ENCODE measurements at regions not wholly inside any gene's neighbourhood (a gene's known extent, or its start where the extent isn't known, plus 50 kb on each side); places are given as distances from the start of the nearest gene placed in this dataset.
"Not testable (repeated sequence)": the region's sequence is repeated elsewhere in the genome, so short reads cannot be mapped to it uniquely, and the experiment has no call there.

GRCh38 chr1:47522935-47523834 is 85.3 kb downstream of the FOXD2 start:
- DNase-seq (ENCODE audit: low read depth) = no peak

DNA sequence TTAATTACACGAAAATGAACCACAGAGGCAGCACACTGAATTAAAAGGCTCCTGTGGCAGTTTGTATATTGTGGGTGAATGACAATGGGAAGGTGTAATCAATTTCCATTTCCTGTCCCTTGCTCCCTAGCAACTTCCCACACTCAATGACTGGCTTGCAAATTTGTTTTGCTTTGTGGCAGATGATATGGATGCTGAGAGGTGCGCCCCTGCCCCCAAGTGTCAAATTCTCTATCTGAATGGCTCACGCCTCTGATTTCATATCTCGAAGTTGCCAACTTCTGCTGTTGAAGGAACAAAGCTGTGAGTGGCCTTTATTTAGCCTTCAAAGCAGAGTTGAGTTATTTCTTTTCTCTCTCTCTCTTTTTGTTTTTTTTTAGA is 86.0 kb downstream of the FOXD2 start:
- no peak for DNase-seq (ENCODE audit: low read depth)

DNA sequence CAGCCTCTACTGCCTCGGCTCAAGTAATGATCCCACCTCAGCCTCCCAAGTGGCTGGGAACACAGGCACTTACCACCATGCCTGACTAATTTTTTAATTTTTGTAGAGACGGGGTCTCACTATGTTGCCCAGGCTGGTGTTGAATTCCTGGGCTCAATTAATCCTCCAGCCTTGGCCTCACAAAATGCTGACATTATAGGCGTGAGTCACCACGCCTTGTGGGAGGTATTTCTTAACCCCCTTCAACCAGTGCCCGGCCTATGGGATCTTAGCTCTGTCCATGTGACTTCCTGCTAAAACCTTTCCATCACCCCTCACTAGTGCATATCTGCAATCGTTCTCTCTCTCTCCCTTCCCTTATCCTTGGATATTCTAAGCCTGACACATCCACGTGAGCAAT is 86.4 kb downstream of the FOXD2 start:
- no peak for DNase-seq (ENCODE audit: low read depth)

DNA sequence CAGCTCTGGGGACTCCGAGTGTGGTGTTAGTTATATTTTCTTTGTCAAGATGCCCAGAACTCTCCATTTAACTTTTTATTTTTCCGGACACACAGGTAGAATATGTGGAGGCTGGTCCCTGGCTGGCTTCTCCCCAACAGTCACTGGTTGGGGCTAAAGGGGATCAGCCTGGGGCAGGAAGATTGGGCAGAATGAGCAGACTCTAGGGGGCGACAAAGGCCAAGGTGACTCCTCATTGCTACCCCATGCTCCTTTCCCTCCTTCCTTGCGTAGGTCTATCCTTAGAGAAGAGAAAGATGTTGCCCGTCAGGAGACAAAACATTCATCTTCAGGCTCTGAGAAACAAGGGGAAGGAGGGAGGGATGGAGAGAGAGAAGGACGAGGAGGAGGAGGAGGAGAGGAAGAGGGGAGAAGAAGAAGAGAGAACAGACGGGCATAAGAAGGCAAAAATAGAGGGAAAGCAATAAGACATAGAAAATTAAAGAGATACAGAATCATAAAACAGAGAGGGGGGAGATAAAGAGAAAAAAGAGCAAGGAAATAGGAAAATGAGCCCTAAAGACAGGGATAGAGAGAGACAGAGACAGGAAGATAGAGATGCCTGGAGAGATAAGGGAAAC is 89.9 kb downstream of the FOXD2 start:
- peak; percentile 25 for DNase-seq (ENCODE audit: low read depth)

GRCh38 chr1:47529520-47530098 is 91.8 kb downstream of the FOXD2 start:
- DNase-seq (ENCODE audit: low read depth) = no peak

GRCh38 chr1:47532921-47533792 is 95.3 kb downstream of the FOXD2 start:
- no peak for DNase-seq (ENCODE audit: low read depth)

DNA sequence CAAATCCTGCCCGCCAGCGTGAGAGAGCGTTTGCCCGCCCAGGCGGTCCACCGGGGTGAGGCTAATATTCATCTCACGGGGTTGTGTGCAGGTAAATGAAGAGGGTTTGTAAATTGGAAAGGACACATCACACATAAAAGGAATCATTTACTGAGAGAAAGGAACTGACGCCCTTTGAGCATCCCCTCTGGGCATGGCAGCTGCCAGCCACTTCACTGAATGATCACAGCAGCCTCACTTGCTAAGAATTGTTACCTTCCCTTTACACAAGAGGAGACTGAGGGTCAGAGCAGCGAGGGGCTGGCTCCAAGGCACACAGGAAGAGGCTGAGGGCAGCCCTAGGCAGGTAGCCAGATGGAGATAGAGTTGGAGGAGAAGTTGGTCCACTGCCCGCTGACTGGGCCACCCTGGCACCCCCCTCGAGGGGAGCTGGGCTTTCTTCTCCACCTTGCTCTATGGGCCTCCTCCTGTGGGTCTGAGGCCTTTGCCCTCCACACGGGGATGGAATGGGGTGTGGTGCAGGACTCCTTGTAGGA is 96.0 kb downstream of the FOXD2 start:
- no peak for DNase-seq (ENCODE audit: low read depth)

DNA sequence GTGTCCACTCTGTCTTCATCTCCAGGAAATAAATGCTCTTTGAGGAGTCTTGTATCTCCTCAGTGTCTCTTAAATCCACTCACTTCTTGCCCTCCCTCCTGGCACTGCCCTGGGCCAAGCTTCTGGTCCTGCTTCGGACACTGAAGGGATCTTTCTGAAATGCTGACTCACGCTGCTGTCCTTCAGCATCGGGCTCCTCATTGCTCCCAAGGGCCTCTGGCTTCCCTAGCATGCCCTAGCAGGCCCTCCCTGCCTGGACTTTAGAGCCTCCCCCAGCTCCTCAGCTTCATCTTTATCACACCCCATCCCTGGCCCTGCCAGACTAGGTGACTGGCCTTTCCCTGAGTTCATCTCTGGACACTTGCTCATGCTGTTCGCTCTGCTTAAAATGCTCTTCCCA is 96.6 kb downstream of the FOXD2 start:
- DNase-seq (ENCODE audit: low read depth) = no peak

GRCh38 chr1:47536646-47537118 is 98.8 kb downstream of the FOXD2 start:
- DNase-seq (ENCODE audit: low read depth) = no peak

DNA sequence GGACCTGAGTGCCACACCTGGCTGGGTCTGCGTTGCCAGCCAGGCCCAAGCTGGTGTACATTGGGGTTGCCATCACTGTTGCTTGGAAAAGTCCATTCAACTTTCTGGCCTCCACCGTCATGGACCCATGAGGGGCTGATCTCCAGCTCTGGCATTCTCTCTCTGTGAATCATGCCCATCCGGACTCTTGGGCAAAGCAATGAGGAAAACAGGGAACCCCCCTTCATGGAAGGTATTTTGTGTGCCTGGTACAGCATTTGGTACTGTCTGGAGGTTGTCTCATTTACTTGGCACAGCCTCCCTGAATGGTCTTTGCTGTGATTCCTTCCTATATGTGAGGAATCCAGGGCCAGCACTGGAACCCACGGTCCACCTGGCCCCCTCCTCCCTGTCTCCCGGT is 99.4 kb downstream of the FOXD2 start:
- DNase-seq (ENCODE audit: low read depth) = no peak

GRCh38 chr1:47537966-47538365 is 100.1 kb downstream of the FOXD2 start:
- no peak for DNase-seq (ENCODE audit: low read depth)

DNA sequence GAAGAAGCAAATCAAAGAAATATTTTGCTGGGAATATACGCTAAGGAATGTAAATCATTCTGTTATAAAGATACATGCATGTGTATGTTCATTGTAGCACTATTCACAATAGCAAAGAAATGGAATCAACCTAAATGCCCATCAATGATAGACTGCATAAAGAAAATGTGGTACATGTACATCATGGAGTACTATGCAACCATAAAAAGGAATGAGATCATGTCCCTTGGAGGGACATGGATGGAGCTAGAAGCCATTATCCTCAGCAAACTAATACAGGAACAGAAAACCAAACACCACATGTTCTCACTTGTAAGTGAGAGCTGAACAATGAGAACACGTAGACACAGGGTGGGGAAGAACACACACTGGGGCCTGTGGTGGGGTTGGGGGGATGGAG is 100.7 kb downstream of the FOXD2 start:
- not testable (repeated sequence) for DNase-seq (ENCODE audit: low read depth)

- DNase-seq (ENCODE audit: low read depth) = not testable (repeated sequence)
These were observed 103.9 kb downstream of the FOXD2 start for GRCh38 chr1:47541705-47542104.

DNA sequence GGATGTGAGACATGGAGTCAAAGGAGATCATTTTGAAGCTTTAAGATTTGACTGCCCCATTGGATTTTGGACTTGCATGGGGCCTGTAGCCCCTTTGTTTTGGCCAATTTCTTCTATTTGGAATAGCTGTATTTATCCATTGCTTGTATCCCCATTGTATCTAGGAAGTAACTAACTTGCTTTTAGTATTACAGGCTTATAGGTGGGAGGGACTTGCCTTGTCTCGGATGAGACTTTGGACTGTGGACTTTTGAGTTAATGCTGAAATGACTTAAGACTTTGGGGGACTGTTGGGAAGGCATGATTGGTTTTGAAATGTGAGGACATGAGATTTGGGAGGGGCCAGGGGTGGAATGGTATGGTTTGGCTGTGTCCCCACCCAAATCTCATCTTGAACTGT is 105.2 kb downstream of the FOXD2 start:
- not testable (repeated sequence) for DNase-seq (ENCODE audit: low read depth)

GRCh38 chr1:47545912-47546483 is 108.2 kb downstream of the FOXD2 start:
- no peak for DNase-seq (ENCODE audit: low read depth)

GRCh38 chr1:47547753-47548573 is 110.1 kb downstream of the FOXD2 start:
- DNase-seq (ENCODE audit: low read depth) = no peak

GRCh38 chr1:47548637-47549036 is 110.8 kb downstream of the FOXD2 start:
- no peak for DNase-seq (ENCODE audit: low read depth)

DNA sequence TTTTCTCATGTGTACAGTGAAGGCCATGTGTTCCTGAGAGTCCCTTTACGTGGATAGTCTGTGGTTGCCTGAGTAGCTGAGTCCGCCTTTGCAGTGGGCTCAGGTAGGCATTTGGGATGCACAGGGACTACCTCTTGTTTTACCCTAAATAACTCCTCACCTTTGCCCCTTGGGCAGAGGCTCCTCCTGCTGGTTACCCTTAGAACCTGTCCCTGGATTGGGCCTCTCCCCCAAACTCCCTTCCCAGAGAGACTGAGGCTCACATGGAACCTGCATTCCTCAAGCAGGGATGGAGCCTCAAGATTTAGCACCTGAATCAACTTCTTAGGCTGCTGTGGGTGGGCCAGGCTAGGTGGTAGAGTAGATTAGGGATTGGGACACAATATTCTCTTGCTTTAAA is 111.7 kb downstream of the FOXD2 start:
- DNase-seq (ENCODE audit: low read depth) = no peak

GRCh38 chr1:47550929-47551328 is 113.1 kb downstream of the FOXD2 start:
- no peak for DNase-seq (ENCODE audit: low read depth)

DNA sequence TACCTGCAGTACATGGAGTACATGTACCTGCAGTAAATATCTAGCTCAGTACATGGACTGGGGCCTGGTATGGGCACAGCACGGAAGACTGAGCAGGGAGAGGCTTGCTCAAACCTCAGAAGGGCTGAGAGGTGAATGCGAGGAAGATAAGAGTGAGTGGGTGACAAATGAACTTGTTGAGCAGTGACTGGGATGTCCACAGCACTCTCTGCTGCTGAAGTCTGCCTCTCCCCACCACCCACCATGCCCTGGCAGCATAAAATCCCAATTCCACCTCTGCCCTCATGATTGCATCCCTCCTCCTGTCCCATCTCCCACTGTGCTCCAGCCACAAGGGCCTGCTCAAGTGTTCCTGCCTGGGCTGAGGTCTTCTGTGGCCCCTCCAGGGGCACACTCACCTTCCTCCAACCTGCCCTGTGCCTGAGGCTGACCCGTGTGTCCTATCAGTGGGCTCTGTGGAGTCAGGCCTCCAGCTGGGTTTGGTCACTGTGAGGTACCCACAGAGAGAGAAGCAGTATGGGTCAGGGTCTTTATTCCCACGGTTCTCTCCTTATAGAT is 114.2 kb downstream of the FOXD2 start:
- no peak for DNase-seq (ENCODE audit: low read depth)

Measured in CMK (cell line).